Head of caudate nucleus (tissue), 42 donors: ENCODE measurements at regions not wholly inside any gene's neighbourhood (a gene's known extent, or its start where the extent isn't known, plus 50 kb on each side); places are given as distances from the start of the nearest gene placed in this dataset.

Experiments
- DNase-seq, 42 donors: peaks; one replicate each; pipeline versions ENCODE4 v3.0.0 to v3.0.0-alpha.2; 2020 to 2021; ENCODE audit warnings: mixed read lengths in 7 of 42
- intact Hi-C: fragments of 100-400 bp; cut with DNase I; formaldehyde crosslinking; loops from one replicate; pipeline ENCODE4 v1.15.0; 2022

DNA sequence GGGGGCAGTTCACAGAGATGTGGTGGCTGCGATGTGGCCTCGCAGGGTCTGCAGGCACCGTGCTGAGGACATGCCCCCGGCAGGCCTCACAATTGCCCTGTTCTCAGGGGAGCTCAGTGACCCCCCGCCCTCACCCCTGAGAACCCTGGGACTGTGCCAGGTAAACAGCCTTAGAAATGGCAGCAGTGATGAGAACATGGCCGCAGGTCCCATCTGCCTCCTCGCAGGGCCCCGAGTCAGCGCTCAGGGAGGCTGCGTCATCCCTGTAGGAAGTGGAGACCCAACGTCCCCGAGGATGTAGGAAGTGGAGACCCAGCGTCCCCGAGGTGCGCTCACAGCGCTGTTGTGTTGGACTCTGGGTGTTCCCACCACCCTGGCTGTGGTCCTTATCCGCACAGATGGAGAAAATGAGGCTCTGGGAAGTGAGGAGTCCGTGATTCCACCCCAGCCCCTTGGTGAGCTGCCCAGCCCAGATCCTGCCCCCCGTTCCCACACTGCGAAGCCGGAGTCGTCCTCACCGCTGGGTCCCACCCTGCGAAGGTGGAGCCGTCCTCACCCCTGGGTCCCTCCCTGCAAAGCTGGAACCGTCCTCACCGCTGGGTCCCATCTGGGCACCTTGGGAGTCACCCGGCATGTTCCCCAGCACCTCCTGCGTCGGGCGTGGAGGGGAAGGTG is 1086.8 kb downstream of the BRD1 start:
- DNase-seq, result peak in 7 of 42 donors; percentile 3 to 35 (median 13)
- intact Hi-C loops, result no loop called here

GRCh38 chr22:48740086-48740730 is 1087.5 kb downstream of the BRD1 start:
- peak in 11 of 42 donors; percentile 4 to 64 (median 21) for DNase-seq
- intact Hi-C loops, result no loop called here

- intact Hi-C loops, result no loop called here
- peak in 8 of 42 donors; percentile 3 to 23 (median 10) for DNase-seq
Measured at GRCh38 chr22:48739348-48740085, 1088.2 kb downstream of the BRD1 start.

- intact Hi-C loops, result no loop called here
- peak in 6 of 42 donors; percentile 3 to 34 (median 14) for DNase-seq
Measured at GRCh38 chr22:48738204-48738980, 1089.3 kb downstream of the BRD1 start.

DNA sequence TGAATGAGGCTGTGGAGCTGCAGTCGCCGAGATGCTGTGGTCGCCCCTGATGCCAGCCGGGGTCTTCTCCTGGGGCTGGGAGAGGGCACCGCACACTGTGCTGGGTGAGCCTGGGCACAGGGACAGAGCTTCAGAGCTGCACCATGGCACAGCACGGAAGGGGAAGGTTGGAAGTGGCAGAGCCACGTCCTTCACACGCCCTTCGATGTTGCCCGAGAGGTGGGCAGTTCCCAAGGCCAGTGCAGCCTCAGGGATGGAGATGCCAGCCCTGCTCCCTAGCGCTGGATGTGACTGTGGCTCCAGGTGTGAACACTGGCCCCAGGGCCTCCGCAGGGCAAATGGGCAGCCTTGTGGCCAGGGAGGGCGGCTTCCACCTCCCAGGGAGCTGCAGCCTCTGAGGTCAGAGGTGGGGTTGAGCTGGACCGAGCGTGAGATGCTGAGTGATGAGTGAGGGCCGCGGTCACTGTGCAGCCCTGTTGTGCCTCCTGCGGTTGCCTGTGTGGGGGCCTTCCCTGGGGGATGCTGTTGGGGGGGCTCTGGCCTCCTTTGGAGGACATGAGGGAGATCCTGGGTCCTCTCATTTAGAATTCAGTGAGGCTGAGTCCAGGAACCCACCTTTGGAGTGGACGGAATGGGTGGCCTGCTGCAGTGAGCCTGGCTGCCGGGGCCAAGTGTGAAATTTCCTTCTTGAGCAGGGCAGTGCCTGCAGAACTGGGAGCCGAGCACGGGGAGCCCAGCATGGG is 1090.0 kb downstream of the BRD1 start:
- peak in 4 of 42 donors; percentile 5 to 33 (median 10) for DNase-seq
- intact Hi-C loops, result no loop called here

DNA sequence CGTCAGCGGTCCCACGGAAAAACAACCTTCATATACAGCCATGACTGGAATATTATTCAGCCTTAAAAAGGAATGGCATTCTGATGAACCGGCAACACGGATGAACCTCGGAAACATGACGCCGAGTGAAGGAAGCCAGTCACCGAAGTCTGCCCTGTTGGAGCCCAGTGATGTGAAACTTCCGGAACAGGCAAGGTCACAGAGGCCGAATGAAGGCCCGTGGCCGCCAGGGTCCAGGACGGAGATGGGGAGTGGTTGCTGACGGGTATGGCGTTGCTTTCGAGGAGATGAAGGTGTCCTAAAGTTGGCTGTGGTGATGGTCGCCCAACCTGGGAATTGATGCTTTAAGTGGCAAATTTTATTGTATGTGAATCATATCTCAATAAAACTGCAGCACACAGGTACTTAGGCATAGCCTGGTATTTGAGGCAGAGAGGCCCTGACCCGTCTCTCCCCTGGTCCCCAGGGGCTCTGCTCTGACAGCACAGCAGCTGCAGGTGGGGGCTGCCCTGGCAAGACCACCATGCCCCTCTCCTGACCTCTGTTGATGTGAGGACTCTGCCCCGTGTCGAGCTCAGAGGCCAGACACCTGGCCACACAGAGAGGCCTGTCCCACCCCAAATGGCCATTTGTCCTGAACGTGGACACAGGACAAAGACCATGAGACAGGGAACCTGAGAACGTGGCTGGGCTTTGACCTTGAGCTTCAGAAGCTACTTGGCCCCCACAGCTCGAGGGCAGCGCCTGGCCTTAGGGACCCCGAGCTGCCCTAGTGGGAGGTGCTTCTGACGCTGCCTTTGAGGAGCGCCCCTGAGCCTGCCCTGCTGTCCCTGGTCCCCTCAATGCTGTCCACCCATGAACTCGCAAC is 1090.8 kb downstream of the BRD1 start:
- intact Hi-C loops, result no loop called here
- DNase-seq, result peak in 2 of 42 donors; percentile 0 to 5

- intact Hi-C loops, result no loop called here
- DNase-seq, result no peak
Measured at GRCh38 chr22:48734961-48735360, 1092.7 kb downstream of the BRD1 start.

GRCh38 chr22:48734359-48734758 is 1093.3 kb downstream of the BRD1 start:
- peak in 1 of 42 donors; percentile 16 for DNase-seq
- intact Hi-C loops, result no loop called here

DNA sequence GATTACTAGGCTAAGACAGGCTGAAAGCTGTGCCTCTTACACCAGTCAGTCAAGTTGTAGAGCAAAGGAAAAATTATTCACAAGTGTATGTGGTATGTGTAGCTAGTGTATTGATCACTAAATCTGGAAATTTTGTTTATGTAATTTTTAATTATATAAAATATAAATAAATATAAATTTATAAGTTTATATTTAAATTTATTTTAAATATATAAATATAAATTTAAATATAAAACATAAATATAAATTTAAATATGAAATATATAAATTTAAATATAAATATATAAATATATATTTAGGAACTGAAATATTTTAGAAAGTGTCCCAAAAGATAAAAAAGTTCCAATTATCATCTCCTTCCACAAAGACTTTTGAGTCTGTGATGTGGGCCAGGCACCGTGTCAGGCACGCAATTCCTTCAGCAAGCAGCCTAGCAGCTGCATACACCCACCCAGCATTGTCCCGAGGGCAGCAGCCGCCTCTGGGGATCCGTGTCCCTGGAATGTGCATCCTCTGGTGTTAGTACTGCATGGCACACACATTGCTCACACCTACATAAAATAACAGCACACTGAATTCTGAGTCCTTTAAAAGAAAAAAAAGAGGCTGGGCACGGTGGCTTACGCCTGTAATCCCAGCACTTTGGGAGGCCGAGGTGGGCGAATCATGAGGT is 1098.0 kb downstream of the BRD1 start:
- intact Hi-C loops, result no loop called here
- peak in 1 of 42 donors; percentile 24 for DNase-seq

- no peak for DNase-seq
- intact Hi-C loops, result no loop called here
Measured at GRCh38 chr22:48727454-48728058, 1100.1 kb downstream of the BRD1 start.

- intact Hi-C loops, result no loop called here
- no peak for DNase-seq
Measured at GRCh38 chr22:48724899-48725298, 1102.8 kb downstream of the BRD1 start.

DNA sequence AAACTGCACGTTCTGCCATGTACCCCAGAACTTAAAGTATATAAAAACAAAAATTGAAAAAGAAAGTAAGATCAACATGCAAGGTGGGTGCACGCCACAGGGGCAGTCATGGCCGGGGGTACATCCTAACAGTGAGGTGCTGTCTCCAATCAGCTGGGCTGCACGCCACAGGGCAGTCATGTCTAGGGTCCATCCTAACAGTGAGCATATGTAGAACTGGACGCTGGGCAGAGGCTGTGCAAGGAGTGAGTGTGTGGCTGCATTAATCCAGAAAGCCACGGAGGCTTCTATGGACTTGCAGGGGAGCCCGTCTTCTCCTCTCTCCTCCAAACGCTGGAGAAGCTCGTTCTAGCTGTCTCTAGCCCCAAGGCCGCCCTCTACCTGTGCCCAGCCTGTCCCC is 1105.0 kb downstream of the BRD1 start:
- intact Hi-C loops, result no loop called here

DNA sequence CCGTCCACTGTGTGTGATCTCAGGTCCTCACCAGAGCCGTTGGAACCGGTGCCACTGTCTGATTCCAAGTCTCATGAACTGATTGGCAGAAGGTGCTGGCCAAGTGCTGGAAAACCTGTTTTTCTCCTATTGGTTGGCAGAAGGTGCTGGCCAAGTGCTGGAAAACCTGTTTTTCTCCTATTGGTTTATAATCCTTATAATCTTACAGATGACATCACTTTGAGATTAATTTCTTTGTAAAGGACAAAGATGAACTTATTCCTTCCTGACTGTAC is 1106.3 kb downstream of the BRD1 start:
- intact Hi-C loops, result no loop called here
- peak in 4 of 42 donors; percentile 27 to 39 (median 35) for DNase-seq

More for the DNA sequence above, 1105.0 kb downstream of the BRD1 start:
- peak in 1 of 42 donors; percentile 19 for DNase-seq

GRCh38 chr22:48720662-48721394 is 1106.8 kb downstream of the BRD1 start:
- intact Hi-C loops, result no loop called here
- DNase-seq, result peak in 5 of 42 donors; percentile 12 to 25 (median 15)

- intact Hi-C loops, result no loop called here
- DNase-seq, result peak in 6 of 42 donors; percentile 14 to 39 (median 28)
Measured at GRCh38 chr22:48719978-48720661, 1107.6 kb downstream of the BRD1 start.
